ENCODE measurements at regions not wholly inside any gene's neighbourhood (a gene's known extent, or its start where the extent isn't known, plus 50 kb on each side); places are given as distances from the start of the nearest gene placed in this dataset.
"Not testable (repeated sequence)": the region's sequence is repeated elsewhere in the genome, so short reads cannot be mapped to it uniquely, and the experiment has no call there.

GRCh38 chrX:73943693-73944562 lies 91.4 kb upstream of the XIST start:
- peak; percentile 77 for DNase-seq (ENCODE audit: low read depth)

GRCh38 chrX:73940893-73941470 lies 88.5 kb upstream of the XIST start:
- DNase-seq (ENCODE audit: low read depth), result no peak

GRCh38 chrX:73937843-73938242 lies 85.3 kb upstream of the XIST start:
- DNase-seq (ENCODE audit: low read depth), result not testable (repeated sequence)

- DNase-seq (ENCODE audit: low read depth), result no peak
Measured at GRCh38 chrX:73932522-73932921, 80.0 kb upstream of the XIST start.

- no peak for DNase-seq (ENCODE audit: low read depth)
Measured at GRCh38 chrX:73930300-73930699, 77.8 kb upstream of the XIST start.

- DNase-seq (ENCODE audit: low read depth), result no peak
Measured at GRCh38 chrX:73922856-73923455, 70.4 kb upstream of the XIST start.

GRCh38 chrX:73916931-73917667 lies 64.6 kb upstream of the XIST start:
- no peak for DNase-seq (ENCODE audit: low read depth)

- DNase-seq (ENCODE audit: low read depth), result no peak
Measured at GRCh38 chrX:73916489-73916888, 64.0 kb upstream of the XIST start.

- DNase-seq (ENCODE audit: low read depth), result not testable (repeated sequence)
Measured at GRCh38 chrX:73914792-73915191, 62.3 kb upstream of the XIST start.

- no peak for DNase-seq (ENCODE audit: low read depth)
Measured at GRCh38 chrX:73913580-73913979, 61.1 kb upstream of the XIST start.

- DNase-seq (ENCODE audit: low read depth), result not testable (repeated sequence)
Measured at GRCh38 chrX:73911946-73912345, 59.4 kb upstream of the XIST start.

- DNase-seq (ENCODE audit: low read depth), result not testable (repeated sequence)
Measured at GRCh38 chrX:73905749-73906374, 53.3 kb upstream of the XIST start.

GRCh38 chrX:73903941-73904340 lies 51.4 kb upstream of the XIST start:
- no peak for DNase-seq (ENCODE audit: low read depth)

Data from activated T-cell treated with anti-CD3 and anti-CD28 coated beads for 48 hours (primary cell).